HepG2 (cell line): ENCODE measurements at regions not wholly inside any gene's neighbourhood (a gene's known extent, or its start where the extent isn't known, plus 50 kb on each side); places are given as distances from the start of the nearest gene placed in this dataset.
"Not testable (repeated sequence)": the region's sequence is repeated elsewhere in the genome, so short reads cannot be mapped to it uniquely, and the experiment has no call there.

Source experiments
- ATAC-seq: fragments of 200-7000 bp; cut with Tn5 transposase; 3 replicates; pipeline ENCODE4 v1.9.1; 2020; ENCODE audit warnings: mild to moderate bottlenecking, moderate library complexity
- BruUV-seq: library from RNA; stranded (reverse); fragments of 400-500 nt; replicated peaks from 2 replicates; lab custom pipeline; 2021; lab: Mats Ljungman, UMichigan
- CTCF ChIA-PET: fragments of 300-600 bp; formaldehyde crosslinking; extraction: SDS; loops from one replicate; lab custom pipeline; 2021; ENCODE audit warnings: low total read pairs, inconsistent platforms, low intra/inter-chr PET ratio; lab: Yijun Ruan, JAX
- POLR2A ChIA-PET: fragments of 350-600 bp; sonication (Branson Sonifier 250); formaldehyde crosslinking; loops from one replicate; lab custom pipeline; 2020; ENCODE audit warnings: antibody characterized with exemption, inconsistent platforms; lab: Yijun Ruan, JAX
- DNase-seq: peaks from one replicate; pipeline ENCODE4 v3.0.0-alpha.2; 2015; ENCODE audit warnings: low spot score
- FAIRE-seq: peaks from 3 replicates; lab custom pipeline; 2011; peaks lifted over from hg19 to GRCh38; lab: Jason Lieb, UNC
- H2AFZ ChIP-seq: one replicate; pipeline ENCODE4 v1.6.1; 2011; ENCODE audit warnings: low read length, inconsistent platforms
- H3K27ac ChIP-seq: fragments of 300-600 bp; 3 replicates; pipeline ENCODE4 v1.8.0; 2011; ENCODE audit warnings: mixed run types, mild to moderate bottlenecking, mixed read lengths, low read length, inconsistent platforms; ENCODE audit not compliant: insufficient read depth; ENCODE audit errors: extremely low read length
- H3K27me3 ChIP-seq, 2 experiments: fragments of 200-600 bp in 1 of 2; 2 replicates in 1 of 2; 3 replicates in 1 of 2; pipeline versions ENCODE4 v1.6.0 to v1.8.0; 2011; ENCODE audit warnings: low read length in 2 of 2, mild to moderate bottlenecking in 2 of 2, moderate library complexity in 2 of 2, inconsistent platforms in 1 of 2; ENCODE audit not compliant: insufficient read depth in 2 of 2, control insufficient read depth in 1 of 2
- H3K36me3 ChIP-seq, 2 experiments: fragments of 200-600 bp in 1 of 2; replicated peaks in 1 of 2; 2 replicates in 1 of 2; 3 replicates in 1 of 2; pipeline versions ENCODE4 v1.5.1 to v1.8.0; 2011; ENCODE audit warnings: low read length in 2 of 2, inconsistent platforms in 1 of 2; ENCODE audit not compliant: insufficient read depth in 2 of 2, control insufficient read depth in 1 of 2
- H3K4me1 ChIP-seq: 2 replicates; pipeline ENCODE4 v1.5.1; 2012; ENCODE audit warnings: low read length, inconsistent platforms; ENCODE audit not compliant: insufficient read depth
- H3K4me2 ChIP-seq: 2 replicates; pipeline ENCODE4 v1.6.0; 2011; ENCODE audit warnings: low read depth, low read length, inconsistent platforms
- H3K4me3 ChIP-seq, 3 experiments: fragments of 200-600 bp in 1 of 3; sonication (generic), shearing (Covaris generic) in 1 of 3; replicated peaks in 1 of 3; 2 replicates each; pipeline ENCODE4 v1.5.1; 2011 to 2016; ENCODE audit warnings: low read length in 3 of 3, inconsistent platforms in 2 of 3, low read depth in 2 of 3, mild to moderate bottlenecking in 2 of 3, control low read depth in 1 of 3, mixed read lengths in 1 of 3; ENCODE audit not compliant: insufficient read depth in 1 of 3
- H3K79me2 ChIP-seq: one replicate; pipeline ENCODE4 v1.6.1; 2011; ENCODE audit warnings: low read length, inconsistent platforms; ENCODE audit not compliant: insufficient read depth
- H3K9ac ChIP-seq: 2 replicates; pipeline ENCODE4 v1.6.0; 2011; ENCODE audit warnings: mild to moderate bottlenecking, low read depth, low read length, inconsistent platforms; ENCODE audit not compliant: insufficient read depth
- H3K9me3 ChIP-seq: 2 replicates; pipeline ENCODE4 v1.5.1; 2012; ENCODE audit warnings: mild to moderate bottlenecking, low read length
- H4K20me1 ChIP-seq: 2 replicates; pipeline ENCODE4 v1.6.0; 2011; ENCODE audit warnings: inconsistent platforms, mild to moderate bottlenecking, low read length, moderate library complexity; ENCODE audit not compliant: insufficient read depth
- CTCF ChIP-seq: sonication (generic); formaldehyde crosslinking; IDR thresholded peaks from 2 replicates; pipeline ENCODE4 v1.5.0; 2020; ENCODE audit warnings: mild to moderate bottlenecking, missing genetic modification reagents, moderate library complexity
- ZNF574 ChIP-seq: sonication (generic); formaldehyde crosslinking; IDR thresholded peaks from 2 replicates; pipeline ENCODE4 v1.4.0; 2020; ENCODE audit warnings: missing genetic modification reagents
- WGBS: methylation state at CpG from one replicate; pipeline ENCODE4 v1.1.6; 2017; ENCODE audit warnings: low lambda C conversion rate; 5-methylcytosine and 5-hydroxymethylcytosine counted together
- in situ Hi-C: cut with HindIII; loops from 2 replicates; pipeline ENCODE4 v1.10.0; 2017; ENCODE audit warnings: low pct_unique_long_range_greater_than_20kb; ENCODE audit not compliant: extremely low pct_ligation_motif_present
- intact Hi-C: fragments of 100-400 bp; cut with micrococcal nuclease; formaldehyde crosslinking; loops from one replicate; pipeline ENCODE4 v1.10.0; 2022; ENCODE audit not compliant: unreplicated experiment
- TF ChIP-seq, protein P1 (sequence below): sonication (generic); IDR thresholded peaks from 2 replicates; pipeline ENCODE4 v1.6.1; 2016; ENCODE audit warnings: low read depth, borderline replicate concordance

GRCh38 chr10:124192664-124193308 lies 99.4 kb upstream of the CHST15 start:
- in situ Hi-C loops, DNase-seq, H2AFZ ChIP-seq, POLR2A ChIA-PET, intact Hi-C loops, ATAC-seq, H3K79me2 ChIP-seq, H3K4me3 ChIP-seq, H3K9ac ChIP-seq, H3K36me3 ChIP-seq, CTCF ChIA-PET, H3K4me1 ChIP-seq, H4K20me1 ChIP-seq, FAIRE-seq, H3K27ac ChIP-seq, H3K9me3 ChIP-seq, H3K4me2 ChIP-seq, BruUV-seq: not testable (repeated sequence)
- TF ChIP-seq ZNF574 (CRISPR knock-in tag) (peak; percentile 91), CTCF (CRISPR knock-in tag) (peak; percentile 30; the same call in 1 of the 2 replicates)
- TF ChIP-seq, protein P1, sequence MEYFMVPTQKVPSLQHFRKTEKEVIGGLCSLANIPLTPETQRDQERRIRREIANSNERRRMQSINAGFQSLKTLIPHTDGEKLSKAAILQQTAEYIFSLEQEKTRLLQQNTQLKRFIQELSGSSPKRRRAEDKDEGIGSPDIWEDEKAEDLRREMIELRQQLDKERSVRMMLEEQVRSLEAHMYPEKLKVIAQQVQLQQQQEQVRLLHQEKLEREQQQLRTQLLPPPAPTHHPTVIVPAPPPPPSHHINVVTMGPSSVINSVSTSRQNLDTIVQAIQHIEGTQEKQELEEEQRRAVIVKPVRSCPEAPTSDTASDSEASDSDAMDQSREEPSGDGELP, result peak; percentile 35; the same call in 1 of the 2 replicates
- WGBS, result 14% methylated on average over 2 of the region's 5 CpGs
- H3K27me3 ChIP-seq, result peaks cover 0 to 12% of the 10 kb centered on the region in 2 experiments; a peak in 2 of 5 replicates

DNA sequence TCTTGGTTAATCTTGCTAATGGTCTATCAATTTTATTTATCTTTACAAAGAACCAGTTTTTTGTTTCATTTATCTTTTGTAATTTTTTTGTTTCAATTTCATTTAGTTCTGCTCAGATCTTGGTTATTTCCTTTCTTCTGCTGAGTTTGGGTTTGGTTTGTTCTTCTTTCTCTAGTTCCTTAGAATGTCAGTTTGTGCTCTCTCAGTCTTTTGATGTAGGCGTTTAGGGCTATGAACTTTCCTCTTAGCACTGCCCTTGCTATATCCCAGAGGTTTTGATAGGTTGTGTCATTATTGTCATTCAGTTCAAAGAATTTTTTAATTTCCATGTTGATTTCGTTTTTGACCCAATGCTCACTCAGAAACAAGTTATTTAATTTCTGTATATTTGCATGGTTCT lies 97.1 kb upstream of the CHST15 start:
- intact Hi-C loops, H3K9me3 ChIP-seq, H4K20me1 ChIP-seq, POLR2A ChIA-PET, H3K4me2 ChIP-seq, H3K79me2 ChIP-seq, ATAC-seq, CTCF ChIA-PET, H3K36me3 ChIP-seq, H2AFZ ChIP-seq, in situ Hi-C loops, H3K4me1 ChIP-seq, BruUV-seq, FAIRE-seq, H3K9ac ChIP-seq, H3K27ac ChIP-seq, H3K27me3 ChIP-seq, H3K4me3 ChIP-seq, DNase-seq: not testable (repeated sequence)
- 0% methylated on average over 2 of the region's 2 CpGs for WGBS
